ENCODE measurements at regions not wholly inside any gene's neighbourhood (a gene's known extent, or its start where the extent isn't known, plus 50 kb on each side); places are given as distances from the start of the nearest gene placed in this dataset.

DNA sequence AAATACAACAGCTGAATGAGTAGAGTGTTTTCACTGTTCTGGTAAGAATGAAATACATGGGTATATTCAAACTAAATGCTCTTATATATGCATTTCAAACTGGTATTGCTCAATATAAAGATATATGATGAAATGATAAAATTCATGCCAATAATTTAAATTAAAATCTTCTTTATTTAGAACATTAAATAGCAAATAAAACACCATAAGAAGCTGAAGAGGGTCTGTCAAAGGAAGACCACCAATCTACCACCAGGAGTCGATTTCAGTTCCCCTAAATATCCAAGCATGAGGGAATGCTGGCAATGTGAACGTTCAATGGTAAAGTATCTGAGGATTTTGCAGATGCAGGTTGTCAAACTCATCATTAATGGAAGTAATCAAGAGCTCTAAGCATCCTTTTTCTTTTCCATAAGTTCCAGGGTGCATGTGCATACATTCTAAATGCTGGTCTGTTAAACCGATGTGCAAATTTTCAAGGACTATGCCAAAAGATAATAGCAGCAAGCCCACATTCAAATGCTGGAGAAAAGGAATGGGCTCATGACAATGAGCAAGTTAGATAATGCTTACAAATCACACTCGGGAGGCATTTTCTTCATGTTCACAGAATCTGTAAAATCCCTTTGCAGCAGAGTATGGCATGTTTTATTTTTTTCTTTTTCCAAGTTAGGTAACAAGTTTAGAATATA, 118.8 kb upstream of the MTAP start:
- Histone ChIP-seq H3K4me1 (ENCODE audit: control insufficient read depth, insufficient read depth, low read length) (no peaks in the 10 kb centered on the region), H3K9ac (ENCODE audit: low read length in 2 of 2) (no peak overlapping the region), H3K36me3 (ENCODE audit: control insufficient read depth in 2 of 2, insufficient read depth in 2 of 2, low read length in 2 of 2) (no peaks in the 10 kb centered on the region), H3K27ac (ENCODE audit: low read length) (no peak overlapping the region), H3K4me3 (ENCODE audit: low read length in 2 of 2) (no peak overlapping the region), H3K9me3 (ENCODE audit: control insufficient read depth in 2 of 2, low read length in 2 of 2) (no peaks in the 10 kb centered on the region), H3K27me3 (ENCODE audit: control insufficient read depth in 1 of 2, insufficient read depth in 2 of 2, low read length in 2 of 2) (no peaks in the 10 kb centered on the region)

DNA sequence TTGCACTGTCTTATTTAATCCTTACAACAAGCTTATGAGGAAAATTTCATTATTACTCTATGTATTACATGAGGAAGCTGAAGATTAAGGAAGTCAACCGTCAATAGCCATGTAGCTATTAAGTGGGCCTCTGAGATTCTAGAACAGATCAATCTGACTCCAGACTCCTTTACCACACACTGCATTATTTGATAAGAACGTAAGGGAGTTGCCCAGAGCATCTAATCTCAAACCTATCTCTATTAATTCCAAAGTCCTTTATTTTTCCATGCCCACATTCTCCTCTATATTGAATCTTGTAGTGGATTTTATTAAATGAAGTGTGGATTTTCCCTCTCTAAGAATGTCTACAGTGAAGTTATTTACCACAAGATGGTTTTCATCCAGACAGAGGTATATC, 118.2 kb upstream of the MTAP start:
- Histone ChIP-seq H3K4me3 (ENCODE audit: low read length in 2 of 2) (no peak overlapping the region), H3K27ac (ENCODE audit: low read length) (no peak overlapping the region)

DNA sequence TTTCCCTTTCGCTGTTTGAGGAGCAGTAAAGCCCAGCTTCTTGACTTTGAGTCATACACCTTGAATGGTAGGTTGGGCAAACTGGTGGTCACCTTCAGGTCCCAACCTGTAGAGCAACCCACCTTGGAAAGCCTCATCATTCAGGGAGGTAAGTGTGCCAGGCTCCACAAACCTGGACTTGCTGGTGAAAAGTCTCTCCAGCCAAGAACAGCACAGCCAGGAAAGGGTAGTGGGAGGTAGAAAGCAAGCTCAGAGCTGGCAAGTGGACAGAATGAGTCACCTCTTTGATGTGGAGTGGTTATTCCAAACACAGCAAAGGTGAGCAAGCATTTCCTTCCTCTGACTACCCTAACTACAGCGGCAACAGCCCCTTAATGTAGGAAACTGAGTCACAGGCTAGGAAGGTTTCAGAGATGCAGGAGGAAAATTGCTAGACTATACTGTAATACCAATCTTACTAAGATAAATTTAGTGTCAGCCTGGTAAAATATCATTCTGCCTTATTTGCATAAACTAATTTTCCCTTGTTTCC, 117.5 kb upstream of the MTAP start:
- H3K9ac ChIP-seq (ENCODE audit: low read length in 2 of 2), result no peak overlapping the region
- no peaks in the 10 kb centered on the region for H3K4me1 ChIP-seq (ENCODE audit: control insufficient read depth, insufficient read depth, low read length)
- no peaks in the 10 kb centered on the region for H3K36me3 ChIP-seq (ENCODE audit: control insufficient read depth in 2 of 2, insufficient read depth in 2 of 2, low read length in 2 of 2)
- H3K27me3 ChIP-seq (ENCODE audit: control insufficient read depth in 1 of 2, insufficient read depth in 2 of 2, low read length in 2 of 2), result no peaks in the 10 kb centered on the region
- H3K9me3 ChIP-seq (ENCODE audit: control insufficient read depth in 2 of 2, low read length in 2 of 2), result no peaks in the 10 kb centered on the region
- H3K4me3 ChIP-seq (ENCODE audit: low read length in 2 of 2), result no peak overlapping the region
- no peak overlapping the region for H3K27ac ChIP-seq (ENCODE audit: low read length)

More for the DNA sequence above, 118.2 kb upstream of the MTAP start:
- Histone ChIP-seq H3K9ac (ENCODE audit: low read length in 2 of 2) (no peak overlapping the region), H3K36me3 (ENCODE audit: control insufficient read depth in 2 of 2, insufficient read depth in 2 of 2, low read length in 2 of 2) (no peaks in the 10 kb centered on the region), H3K9me3 (ENCODE audit: control insufficient read depth in 2 of 2, low read length in 2 of 2) (no peaks in the 10 kb centered on the region), H3K27me3 (ENCODE audit: control insufficient read depth in 1 of 2, insufficient read depth in 2 of 2, low read length in 2 of 2) (no peaks in the 10 kb centered on the region), H3K4me1 (ENCODE audit: control insufficient read depth, insufficient read depth, low read length) (no peaks in the 10 kb centered on the region)

DNA sequence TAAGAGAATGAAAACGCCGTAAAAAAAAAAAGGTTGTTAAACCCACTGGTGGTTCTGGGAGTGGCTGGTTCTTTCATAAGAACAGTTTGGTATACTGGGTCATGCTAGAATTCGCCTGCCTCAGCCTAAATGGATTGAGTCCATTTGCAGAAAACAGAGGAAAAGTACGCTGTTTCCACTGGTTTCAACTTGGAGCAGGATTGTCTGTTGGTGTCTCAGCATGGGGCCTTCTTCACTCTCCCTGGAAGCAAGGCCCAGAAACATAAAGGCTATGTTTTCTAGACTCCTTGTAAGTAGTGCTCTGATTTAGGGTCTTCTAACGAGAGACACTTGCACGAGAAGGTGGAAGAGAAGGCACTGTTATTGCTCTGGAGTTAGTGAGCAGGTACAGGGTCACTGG, 116.9 kb upstream of the MTAP start:
- Histone ChIP-seq H3K4me1 (ENCODE audit: control insufficient read depth, insufficient read depth, low read length) (no peaks in the 10 kb centered on the region), H3K4me3 (ENCODE audit: low read length in 2 of 2) (no peak overlapping the region), H3K36me3 (ENCODE audit: control insufficient read depth in 2 of 2, insufficient read depth in 2 of 2, low read length in 2 of 2) (no peaks in the 10 kb centered on the region)

DNA sequence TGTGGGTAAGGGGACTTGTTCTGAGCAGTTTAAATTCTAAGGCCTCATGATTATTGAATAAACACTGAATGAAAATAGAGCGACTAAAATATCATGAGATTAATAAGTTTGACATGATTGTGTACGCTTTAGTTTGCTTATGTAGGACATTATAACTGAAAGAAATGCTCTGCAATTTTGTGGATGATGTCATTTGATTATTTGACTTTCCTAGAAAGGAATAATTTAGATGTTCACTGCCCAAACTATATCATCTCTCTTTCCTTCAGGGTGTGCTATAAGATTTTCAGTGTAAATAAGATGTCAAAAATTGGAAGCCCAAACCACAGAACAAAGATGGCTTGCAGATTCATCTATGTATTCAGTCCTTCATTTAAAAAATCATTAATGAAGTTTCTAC, 115.7 kb upstream of the MTAP start:
- Histone ChIP-seq H3K9me3 (ENCODE audit: control insufficient read depth in 2 of 2, low read length in 2 of 2) (no peaks in the 10 kb centered on the region), H3K27ac (ENCODE audit: low read length) (no peak overlapping the region), H3K36me3 (ENCODE audit: control insufficient read depth in 2 of 2, insufficient read depth in 2 of 2, low read length in 2 of 2) (no peaks in the 10 kb centered on the region), H3K4me3 (ENCODE audit: low read length in 2 of 2) (no peak overlapping the region), H3K9ac (ENCODE audit: low read length in 2 of 2) (no peak overlapping the region), H3K4me1 (ENCODE audit: control insufficient read depth, insufficient read depth, low read length) (no peaks in the 10 kb centered on the region), H3K27me3 (ENCODE audit: control insufficient read depth in 1 of 2, insufficient read depth in 2 of 2, low read length in 2 of 2) (no peaks in the 10 kb centered on the region)

More for the DNA sequence above, 116.9 kb upstream of the MTAP start:
- Histone ChIP-seq H3K27me3 (ENCODE audit: control insufficient read depth in 1 of 2, insufficient read depth in 2 of 2, low read length in 2 of 2) (no peaks in the 10 kb centered on the region), H3K9ac (ENCODE audit: low read length in 2 of 2) (no peak overlapping the region), H3K27ac (ENCODE audit: low read length) (no peak overlapping the region), H3K9me3 (ENCODE audit: control insufficient read depth in 2 of 2, low read length in 2 of 2) (no peaks in the 10 kb centered on the region)

DNA sequence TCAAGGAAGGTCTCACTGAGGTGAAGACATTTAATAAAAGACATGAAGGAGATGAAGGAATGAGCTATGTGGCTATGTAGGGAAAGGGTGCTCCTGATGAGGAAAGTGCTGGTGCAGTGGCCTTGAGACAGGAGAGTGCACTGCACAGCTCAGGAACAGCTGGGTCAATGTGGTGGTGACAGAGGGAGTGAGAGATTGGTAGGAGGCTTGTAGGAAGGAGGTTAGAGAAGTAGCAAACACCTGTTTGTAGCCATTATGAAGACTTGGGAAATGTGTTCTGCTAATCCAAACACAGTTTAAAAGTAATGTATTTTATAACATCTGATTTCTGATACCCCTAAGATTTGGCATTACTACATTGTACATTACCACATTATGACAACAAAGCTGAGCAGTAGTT, 115.1 kb upstream of the MTAP start:
- Histone ChIP-seq H3K9me3 (ENCODE audit: control insufficient read depth in 2 of 2, low read length in 2 of 2) (no peaks in the 10 kb centered on the region), H3K4me1 (ENCODE audit: control insufficient read depth, insufficient read depth, low read length) (no peaks in the 10 kb centered on the region), H3K9ac (ENCODE audit: low read length in 2 of 2) (no peak overlapping the region), H3K27me3 (ENCODE audit: control insufficient read depth in 1 of 2, insufficient read depth in 2 of 2, low read length in 2 of 2) (no peaks in the 10 kb centered on the region), H3K36me3 (ENCODE audit: control insufficient read depth in 2 of 2, insufficient read depth in 2 of 2, low read length in 2 of 2) (no peaks in the 10 kb centered on the region), H3K4me3 (ENCODE audit: low read length in 2 of 2) (no peak overlapping the region), H3K27ac (ENCODE audit: low read length) (no peak overlapping the region)

DNA sequence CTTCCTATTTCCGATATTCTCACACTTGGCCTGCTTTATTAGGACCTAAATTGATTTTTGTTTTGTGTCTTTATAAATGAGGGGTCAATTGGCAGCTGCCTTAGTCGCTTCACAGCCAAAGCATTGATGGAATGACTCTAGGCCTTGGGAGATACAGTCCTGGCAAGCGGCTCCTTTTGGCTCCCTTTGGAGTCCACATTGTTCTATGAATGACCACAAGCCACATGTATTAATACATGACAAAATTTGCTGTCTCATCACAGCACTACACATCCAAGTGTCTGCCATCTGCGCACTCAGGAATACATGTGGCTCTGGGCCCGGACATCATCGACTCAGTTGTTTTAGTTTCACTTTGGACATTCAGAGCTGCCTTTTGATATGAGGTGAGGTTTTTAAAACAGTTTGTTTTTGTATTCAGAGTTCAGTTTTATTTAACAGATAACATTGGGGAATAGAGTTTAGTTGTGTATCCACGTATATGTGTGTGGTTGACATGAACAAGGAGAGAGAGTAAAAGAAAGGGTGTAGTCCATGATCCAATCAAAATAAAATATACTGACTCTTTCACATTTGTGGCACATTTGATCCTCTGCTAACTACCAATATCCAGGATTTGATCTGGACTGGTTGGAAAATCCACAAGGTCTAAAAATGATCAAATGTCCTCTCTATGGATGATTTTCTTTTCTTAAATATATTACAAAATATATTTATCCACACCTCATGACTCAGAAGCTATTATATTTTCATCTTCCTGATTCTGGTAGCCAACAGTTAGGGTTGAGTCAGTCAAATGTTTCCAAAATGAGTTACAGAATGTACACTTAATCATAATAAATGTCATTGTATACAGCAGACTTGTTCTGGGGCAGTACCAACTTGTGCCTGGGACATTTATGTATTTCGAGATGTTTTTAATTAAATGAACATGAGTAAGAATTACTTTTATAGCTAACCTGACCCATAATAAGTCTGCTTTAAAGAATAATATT, 114.0 kb upstream of the MTAP start:
- H3K27me3 ChIP-seq (ENCODE audit: control insufficient read depth in 1 of 2, insufficient read depth in 2 of 2, low read length in 2 of 2), result no peaks in the 10 kb centered on the region
- H3K9me3 ChIP-seq (ENCODE audit: control insufficient read depth in 2 of 2, low read length in 2 of 2), result no peaks in the 10 kb centered on the region
- H3K27ac ChIP-seq (ENCODE audit: low read length), result no peak overlapping the region
- H3K4me1 ChIP-seq (ENCODE audit: control insufficient read depth, insufficient read depth, low read length), result no peaks in the 10 kb centered on the region
- no peak overlapping the region for H3K9ac ChIP-seq (ENCODE audit: low read length in 2 of 2)
- H3K4me3 ChIP-seq (ENCODE audit: low read length in 2 of 2), result no peak overlapping the region
- no peaks in the 10 kb centered on the region for H3K36me3 ChIP-seq (ENCODE audit: control insufficient read depth in 2 of 2, insufficient read depth in 2 of 2, low read length in 2 of 2)

DNA sequence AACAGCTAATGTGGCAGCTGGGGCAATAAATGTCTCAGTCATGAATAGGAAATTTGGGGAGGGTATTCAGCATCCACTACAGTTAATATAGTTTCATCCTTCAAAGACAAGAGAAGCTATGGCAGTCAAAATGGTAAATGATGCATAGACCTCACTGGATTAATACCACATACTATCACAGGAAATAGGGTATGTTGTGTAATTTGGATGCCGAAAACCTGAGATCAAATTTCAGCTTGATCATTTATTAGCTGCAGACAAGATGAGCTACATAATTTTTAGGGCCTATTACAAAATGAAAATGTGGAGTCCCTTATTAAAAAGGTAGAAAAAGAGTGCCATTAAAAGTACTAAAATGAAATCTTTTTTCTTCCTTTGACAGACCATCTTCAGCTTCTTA, 112.6 kb upstream of the MTAP start:
- no peak overlapping the region for H3K27ac ChIP-seq (ENCODE audit: low read length)
- no peaks in the 10 kb centered on the region for H3K9me3 ChIP-seq (ENCODE audit: control insufficient read depth in 2 of 2, low read length in 2 of 2)

DNA sequence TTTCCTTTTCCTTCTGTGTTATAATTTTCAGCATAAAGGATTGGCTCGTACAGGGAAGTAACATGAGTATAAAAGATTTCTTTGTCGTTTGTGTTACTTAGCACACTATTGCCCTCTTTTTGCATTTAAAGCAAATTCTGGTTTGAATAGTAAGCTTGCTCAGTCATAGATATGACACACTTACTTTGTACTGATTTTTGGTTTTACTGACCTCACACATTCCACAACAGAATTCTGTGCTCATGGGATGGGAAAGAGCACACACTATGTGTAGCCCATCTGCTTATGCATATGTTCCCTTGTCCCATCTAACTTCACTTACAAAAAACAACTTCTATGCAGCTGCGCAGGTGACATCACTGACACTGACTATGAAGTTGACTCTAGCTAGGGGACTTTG, 111.9 kb upstream of the MTAP start:
- Histone ChIP-seq H3K4me3 (ENCODE audit: low read length in 2 of 2) (no peak overlapping the region), H3K9ac (ENCODE audit: low read length in 2 of 2) (no peak overlapping the region), H3K9me3 (ENCODE audit: control insufficient read depth in 2 of 2, low read length in 2 of 2) (no peaks in the 10 kb centered on the region), H3K4me1 (ENCODE audit: control insufficient read depth, insufficient read depth, low read length) (no peaks in the 10 kb centered on the region), H3K36me3 (ENCODE audit: control insufficient read depth in 2 of 2, insufficient read depth in 2 of 2, low read length in 2 of 2) (no peaks in the 10 kb centered on the region), H3K27ac (ENCODE audit: low read length) (no peak overlapping the region), H3K27me3 (ENCODE audit: control insufficient read depth in 1 of 2, insufficient read depth in 2 of 2, low read length in 2 of 2) (peaks cover 0 to 3% of the 10 kb centered on the region in 2 donors)

More for the DNA sequence above, 112.6 kb upstream of the MTAP start:
- Histone ChIP-seq H3K4me3 (ENCODE audit: low read length in 2 of 2) (no peak overlapping the region), H3K36me3 (ENCODE audit: control insufficient read depth in 2 of 2, insufficient read depth in 2 of 2, low read length in 2 of 2) (no peaks in the 10 kb centered on the region), H3K27me3 (ENCODE audit: control insufficient read depth in 1 of 2, insufficient read depth in 2 of 2, low read length in 2 of 2) (peaks cover 0 to 3% of the 10 kb centered on the region in 2 donors), H3K9ac (ENCODE audit: low read length in 2 of 2) (no peak overlapping the region), H3K4me1 (ENCODE audit: control insufficient read depth, insufficient read depth, low read length) (no peaks in the 10 kb centered on the region)

DNA sequence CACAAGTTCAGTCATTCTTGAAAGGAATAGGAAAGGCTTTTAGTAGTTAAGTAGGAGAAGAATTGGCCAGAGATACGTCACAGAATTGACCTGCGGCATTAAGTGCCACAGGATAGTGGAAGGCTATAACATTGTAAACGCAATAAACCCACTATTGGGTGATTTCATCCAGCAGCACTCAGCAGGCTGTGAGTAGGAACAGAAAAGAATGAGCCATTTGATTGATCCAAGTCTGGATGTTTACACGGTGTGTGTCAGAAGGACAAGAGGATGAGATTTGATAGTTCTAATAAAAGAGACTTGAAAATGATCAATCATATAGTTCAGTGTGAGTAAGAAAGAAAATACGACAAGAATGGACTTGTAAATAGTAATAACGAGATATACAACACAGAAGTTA, 110.0 kb upstream of the MTAP start:
- H3K27me3 ChIP-seq (ENCODE audit: control insufficient read depth in 1 of 2, insufficient read depth in 2 of 2, low read length in 2 of 2), result peaks cover 0 to 3% of the 10 kb centered on the region in 2 donors
- H3K4me1 ChIP-seq (ENCODE audit: control insufficient read depth, insufficient read depth, low read length), result no peaks in the 10 kb centered on the region
- H3K36me3 ChIP-seq (ENCODE audit: control insufficient read depth in 2 of 2, insufficient read depth in 2 of 2, low read length in 2 of 2), result no peaks in the 10 kb centered on the region
- H3K27ac ChIP-seq (ENCODE audit: low read length), result no peak overlapping the region
- H3K9me3 ChIP-seq (ENCODE audit: control insufficient read depth in 2 of 2, low read length in 2 of 2), result no peaks in the 10 kb centered on the region
- H3K9ac ChIP-seq (ENCODE audit: low read length in 2 of 2), result no peak overlapping the region
- no peak overlapping the region for H3K4me3 ChIP-seq (ENCODE audit: low read length in 2 of 2)

Data from stomach smooth muscle (tissue), 2 donors.